Stomach (tissue), 8 donors: ENCODE measurements at regions not wholly inside any gene's neighbourhood (a gene's known extent, or its start where the extent isn't known, plus 50 kb on each side); places are given as distances from the start of the nearest gene placed in this dataset.

Experiments
- DNase-seq, 2 donors: peaks; one replicate each; pipeline versions ENCODE4 v3.0.0 to v3.0.0-alpha.2; 2013 to 2019
- H3K27ac ChIP-seq, 5 donors: fragments of 200-600 bp in 4 of 5; sonication (generic) in 4 of 5; one replicate each; pipeline ENCODE4 v1.5.1; 2013 to 2019; ENCODE audit warnings: mild to moderate bottlenecking in 1 of 5, moderate library complexity in 1 of 5
- H3K27me3 ChIP-seq, 3 donors: fragments of 200-600 bp; sonication (generic); one replicate each; pipeline ENCODE4 v1.5.1; 2017 to 2019; ENCODE audit warnings: mixed run types in 1 of 3
- H3K36me3 ChIP-seq, 4 donors: fragments of 200-600 bp; sonication (generic); 1 replicate in 3 of 4; 2 replicates in 1 of 4; pipeline ENCODE4 v1.5.1; 2016 to 2019
- H3K4me1 ChIP-seq, 4 donors: fragments of 200-600 bp; sonication (generic); one replicate each; pipeline ENCODE4 v1.5.1; 2016 to 2019
- H3K4me3 ChIP-seq, 4 donors: fragments of 200-600 bp; sonication (generic) in 3 of 4; one replicate each; pipeline ENCODE4 v1.5.1; 2016 to 2019; ENCODE audit warnings: mild to moderate bottlenecking in 1 of 4
- H3K9me3 ChIP-seq, 4 donors: fragments of 200-600 bp; sonication (generic); one replicate each; pipeline ENCODE4 v1.5.1; 2016 to 2019
- CTCF ChIP-seq, 7 experiments: fragments of 450-650 bp in 4 of 7; fragments of 200-600 bp in 3 of 7; sonication (generic) in 3 of 7; IDR thresholded peaks; one replicate each; pipeline ENCODE4 v1.5.1; 2016 to 2019; ENCODE audit warnings: antibody characterized with exemption in 7 of 7, control low read depth in 2 of 7, mild to moderate bottlenecking in 1 of 7
- EP300 ChIP-seq: sonication (generic); formaldehyde crosslinking; IDR thresholded peaks from one replicate; pipeline ENCODE4 v1.6.1; 2017; ENCODE audit warnings: antibody characterized with exemption
- POLR2A ChIP-seq, 4 donors: fragments of 450-650 bp; IDR thresholded peaks; one replicate each; pipeline ENCODE4 v1.6.1; 2016; ENCODE audit warnings: antibody characterized with exemption in 4 of 4, control low read depth in 2 of 4, mild to moderate bottlenecking in 1 of 4, moderate library complexity in 1 of 4
- POLR2AphosphoS5 ChIP-seq, 3 donors: sonication (generic); formaldehyde crosslinking; IDR thresholded peaks; one replicate each; pipeline ENCODE4 v1.6.1; 2016; ENCODE audit warnings: antibody characterized with exemption in 3 of 3
- WGBS, 5 donors: extraction: QIAGEN DNeasy Blood & Tissue Kit in 3 of 5; methylation state at CpG; one replicate each; pipeline versions ENCODE4 v1.1.5 to v1.1.7; 2013 to 2018; 5-methylcytosine and 5-hydroxymethylcytosine counted together
- intact Hi-C: fragments of 100-400 bp; cut with DNase I; formaldehyde crosslinking; loops from one replicate; pipeline ENCODE4 v1.15.1; 2023; ENCODE audit warnings: low total_unique reads
- donor health status: healthy with polysubstance abuse.
- donor health status: Bipolar disorder and iron deficiency.
- donor health status: healthy.

GRCh38 chr10:10794046-10794445 is 223.6 kb upstream of the CELF2 start:
- Histone ChIP-seq H3K4me1 (peaks cover 0 to 33% (median 20%) of the 10 kb centered on the region in 4 donors), H3K36me3 (no peaks in the 10 kb centered on the region), H3K9me3 (no peaks in the 10 kb centered on the region), H3K27ac (no peak overlapping the region), H3K4me3 (no peak overlapping the region), H3K27me3 (no peaks in the 10 kb centered on the region)
- TF ChIP-seq EP300, result no peak
- no peak for TF ChIP-seq CTCF (IDR thresholded peaks at IDR 0.05)
- TF ChIP-seq POLR2AphosphoS5 (IDR thresholded peaks at IDR 0.05), result no peak
- TF ChIP-seq POLR2A (IDR thresholded peaks at IDR 0.05), result no peak
- no peak for DNase-seq
- intact Hi-C loops, result no loop called here
- 79 to 91% (median 88%) methylated on average over 8 of the region's 8 CpGs for WGBS, 5 donors

- Histone ChIP-seq H3K4me3 (no peak overlapping the region), H3K27me3 (no peaks in the 10 kb centered on the region), H3K36me3 (no peaks in the 10 kb centered on the region), H3K27ac (no peak overlapping the region), H3K9me3 (no peaks in the 10 kb centered on the region), H3K4me1 (peaks cover 0 to 33% (median 20%) of the 10 kb centered on the region in 4 donors)
- WGBS, 5 donors, result 68 to 74% (median 71%) methylated on average over 5 of the region's 5 CpGs
- TF ChIP-seq CTCF (IDR thresholded peaks at IDR 0.05) (no peak), POLR2A (IDR thresholded peaks at IDR 0.05) (no peak), EP300 (no peak), POLR2AphosphoS5 (IDR thresholded peaks at IDR 0.05) (no peak)
- peak in 1 of 2 donors; percentile 13 for DNase-seq
- intact Hi-C loops, result no loop called here
Observed at GRCh38 chr10:10794791-10795191, 222.9 kb upstream of the CELF2 start.

GRCh38 chr10:10796061-10796773 is 221.5 kb upstream of the CELF2 start:
- intact Hi-C loops, result no loop called here
- Histone ChIP-seq H3K27ac (peak overlapping the region in 4 of 5 donors; percentile 75 to 86 (median 79)), H3K36me3 (no peaks in the 10 kb centered on the region), H3K4me1 (peaks cover 0 to 33% (median 20%) of the 10 kb centered on the region in 4 donors), H3K4me3 (peak overlapping the region in 1 of 4 donors; percentile 15), H3K9me3 (no peaks in the 10 kb centered on the region), H3K27me3 (no peaks in the 10 kb centered on the region)
- peak in 1 of 2 donors; percentile 77 for DNase-seq
- TF ChIP-seq CTCF (IDR thresholded peaks at IDR 0.05) (no peak), EP300 (no peak), POLR2A (IDR thresholded peaks at IDR 0.05) (no peak), POLR2AphosphoS5 (IDR thresholded peaks at IDR 0.05) (peak in 1 of 3 donors; percentile 14)
- 47 to 51% (median 49%) methylated on average over 8 of the region's 8 CpGs for WGBS, 5 donors

- intact Hi-C loops, result no loop called here
- no peak for TF ChIP-seq POLR2A (IDR thresholded peaks at IDR 0.05)
- TF ChIP-seq POLR2AphosphoS5 (IDR thresholded peaks at IDR 0.05), result no peak
- no peak for TF ChIP-seq CTCF (IDR thresholded peaks at IDR 0.05)
- TF ChIP-seq EP300, result no peak
- H3K4me3 ChIP-seq, result peak overlapping the region in 1 of 4 donors; percentile 34
- peak overlapping the region in 4 of 5 donors; percentile 75 to 86 (median 79) for H3K27ac ChIP-seq
- peaks cover 0 to 5% (median 0%) of the 10 kb centered on the region in 4 donors for H3K9me3 ChIP-seq
- no peaks in the 10 kb centered on the region for H3K36me3 ChIP-seq
- no peaks in the 10 kb centered on the region for H3K27me3 ChIP-seq
- peaks cover 0 to 33% (median 20%) of the 10 kb centered on the region in 4 donors for H3K4me1 ChIP-seq
- 21 to 26% (median 21%) methylated on average over 6 of the region's 6 CpGs for WGBS, 5 donors
- peak in 1 of 2 donors; percentile 32 for DNase-seq
Observed at GRCh38 chr10:10796774-10797415, 220.8 kb upstream of the CELF2 start.
